Ovary (tissue), 3 donors: ENCODE measurements at regions not wholly inside any gene's neighbourhood (a gene's known extent, or its start where the extent isn't known, plus 50 kb on each side); places are given as distances from the start of the nearest gene placed in this dataset.

ENCODE experiments used
- EP300 ChIP-seq: sonication (generic); formaldehyde crosslinking; IDR thresholded peaks from one replicate; pipeline ENCODE4 v1.6.1; 2017; ENCODE audit warnings: antibody characterized with exemption
- POLR2A ChIP-seq: fragments of 450-650 bp; IDR thresholded peaks from one replicate; pipeline ENCODE4 v1.6.1; 2017; ENCODE audit warnings: antibody characterized with exemption, mild to moderate bottlenecking, moderate library complexity
- TF ChIP-seq, protein P1 (sequence below), 3 donors: fragments of 450-650 bp in 2 of 3; fragments of 200-600 bp in 1 of 3; IDR thresholded peaks; one replicate each; pipeline versions ENCODE4 v1.5.1 to v1.8.0; 2016 to 2022; ENCODE audit warnings: antibody characterized with exemption in 3 of 3, mild to moderate bottlenecking in 1 of 3
- donor health status: DM: no; HTN: no; CAD: no.

DNA sequence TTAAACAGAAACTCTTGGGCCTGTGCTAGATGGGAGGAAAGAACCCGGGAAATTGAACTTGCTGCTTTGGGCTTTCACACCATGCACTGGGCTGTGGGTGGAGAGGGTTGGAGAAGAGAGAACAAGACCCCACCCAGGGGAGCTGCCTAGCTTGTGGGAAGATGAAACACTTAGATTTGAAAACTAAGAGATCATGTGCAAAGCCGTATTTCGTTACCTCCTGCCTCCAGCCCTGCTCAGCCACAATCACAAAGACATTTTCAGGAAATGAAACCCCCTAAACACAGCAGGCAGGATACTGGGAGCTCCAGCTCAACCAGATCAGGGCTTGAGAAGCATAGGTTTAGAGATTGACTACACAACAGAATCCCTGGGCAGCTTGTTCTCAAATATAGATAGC is 183.0 kb upstream of the C2CD4B start:
- TF ChIP-seq, protein P1, sequence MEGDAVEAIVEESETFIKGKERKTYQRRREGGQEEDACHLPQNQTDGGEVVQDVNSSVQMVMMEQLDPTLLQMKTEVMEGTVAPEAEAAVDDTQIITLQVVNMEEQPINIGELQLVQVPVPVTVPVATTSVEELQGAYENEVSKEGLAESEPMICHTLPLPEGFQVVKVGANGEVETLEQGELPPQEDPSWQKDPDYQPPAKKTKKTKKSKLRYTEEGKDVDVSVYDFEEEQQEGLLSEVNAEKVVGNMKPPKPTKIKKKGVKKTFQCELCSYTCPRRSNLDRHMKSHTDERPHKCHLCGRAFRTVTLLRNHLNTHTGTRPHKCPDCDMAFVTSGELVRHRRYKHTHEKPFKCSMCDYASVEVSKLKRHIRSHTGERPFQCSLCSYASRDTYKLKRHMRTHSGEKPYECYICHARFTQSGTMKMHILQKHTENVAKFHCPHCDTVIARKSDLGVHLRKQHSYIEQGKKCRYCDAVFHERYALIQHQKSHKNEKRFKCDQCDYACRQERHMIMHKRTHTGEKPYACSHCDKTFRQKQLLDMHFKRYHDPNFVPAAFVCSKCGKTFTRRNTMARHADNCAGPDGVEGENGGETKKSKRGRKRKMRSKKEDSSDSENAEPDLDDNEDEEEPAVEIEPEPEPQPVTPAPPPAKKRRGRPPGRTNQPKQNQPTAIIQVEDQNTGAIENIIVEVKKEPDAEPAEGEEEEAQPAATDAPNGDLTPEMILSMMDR (IDR thresholded peaks at IDR 0.05): no peak
- TF ChIP-seq POLR2A (no peak), EP300 (no peak)
